Stimulated activated memory B cell treated with anti-CD40 and anti-IgM and Interleukin-4, amounts not matched to agents 10 μg/mL and 1 μg/mL and 100 μg/mL, for 72 hours (primary cell): ENCODE measurements at regions not wholly inside any gene's neighbourhood (a gene's known extent, or its start where the extent isn't known, plus 50 kb on each side); places are given as distances from the start of the nearest gene placed in this dataset.

Experiments
- ATAC-seq: fragments of 150-1000 bp; cut with Tn5 transposase; 2 replicates; pipeline ENCODE4 v1.10.0; 2021
- H3K27ac Mint-ChIP-seq: one replicate; pipeline ENCODE4 v1.8.0; 2022; ENCODE audit warnings: mild to moderate bottlenecking, mixed read lengths
- H3K27me3 Mint-ChIP-seq: one replicate; pipeline ENCODE4 v1.8.0; 2022; ENCODE audit warnings: mixed read lengths
- H3K36me3 Mint-ChIP-seq: one replicate; pipeline ENCODE4 v1.8.0; 2022; ENCODE audit warnings: mixed read lengths
- H3K4me1 Mint-ChIP-seq: one replicate; pipeline ENCODE4 v1.8.0; 2022; ENCODE audit warnings: mixed read lengths
- H3K4me3 Mint-ChIP-seq: one replicate; pipeline ENCODE4 v1.8.0; 2022; ENCODE audit warnings: mild to moderate bottlenecking, moderate library complexity, mixed read lengths
- H3K9me3 Mint-ChIP-seq: one replicate; pipeline ENCODE4 v1.8.0; 2022; ENCODE audit warnings: mixed read lengths

DNA sequence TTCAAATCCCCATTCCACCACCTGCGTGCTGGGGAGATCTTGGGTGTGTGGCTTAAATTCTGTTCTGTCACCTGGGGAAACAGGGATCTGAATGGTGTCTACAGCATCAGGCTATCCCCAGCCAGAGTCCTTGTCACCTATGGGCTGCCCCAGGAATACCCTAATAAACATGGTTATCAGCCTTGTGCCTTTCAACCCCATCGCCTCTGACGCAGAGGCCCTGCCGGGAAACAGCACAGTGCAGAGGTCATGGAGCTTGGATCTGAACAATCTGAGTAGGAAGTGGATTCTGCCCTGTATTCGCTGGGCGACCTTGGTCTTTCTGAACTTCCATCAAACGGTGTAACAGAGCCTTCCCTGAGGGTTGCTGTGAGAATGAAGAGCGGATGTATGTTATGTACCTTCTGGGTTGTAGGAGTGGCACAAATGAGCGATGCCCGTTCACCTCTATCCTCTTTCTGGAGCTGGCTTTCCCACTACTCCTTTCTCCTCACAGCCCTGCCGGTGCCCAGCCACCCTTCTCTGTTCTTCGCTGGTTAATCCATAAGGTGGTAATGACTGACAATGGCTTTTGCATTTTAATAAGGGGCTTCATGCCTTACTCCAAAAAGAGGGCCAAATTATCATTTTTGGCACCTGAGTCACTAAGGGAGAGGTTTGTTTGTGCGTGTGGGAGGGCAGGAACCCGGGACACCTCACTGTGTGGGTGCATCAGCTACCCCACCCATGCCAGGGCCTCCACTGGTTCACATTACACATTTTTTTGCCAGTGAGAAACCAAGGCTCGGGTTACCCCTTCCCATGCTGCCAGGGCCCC, 256.5 kb downstream of the MYCN start:
- ATAC-seq = no peak
- H3K4me1 Mint-ChIP-seq = no peaks in the 10 kb centered on the region
- H3K27me3 Mint-ChIP-seq = peaks cover 3% of the 10 kb centered on the region
- no peaks in the 10 kb centered on the region for H3K36me3 Mint-ChIP-seq
- H3K27ac Mint-ChIP-seq = no peak overlapping the region
- H3K4me3 Mint-ChIP-seq = no peak overlapping the region
- no peaks in the 10 kb centered on the region for H3K9me3 Mint-ChIP-seq

DNA sequence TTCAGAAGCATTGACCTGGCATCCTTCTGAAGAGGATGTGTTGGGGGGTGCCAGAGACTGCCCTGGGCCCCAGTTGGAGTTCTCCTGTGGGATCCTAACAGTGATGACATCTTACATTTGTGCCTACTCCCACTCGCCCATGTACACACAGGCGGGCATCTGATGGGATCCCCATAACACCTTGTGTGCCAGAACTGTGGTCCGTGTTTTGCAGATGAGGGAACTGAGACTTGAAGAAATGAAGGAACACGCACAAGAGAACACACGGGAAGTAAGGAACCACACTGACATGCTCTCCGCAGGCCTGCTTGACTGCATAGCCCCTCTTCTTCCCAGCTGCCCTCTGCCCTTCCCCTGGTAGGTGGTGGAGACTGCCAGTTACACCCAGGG, 255.3 kb downstream of the MYCN start:
- peaks cover 10% of the 10 kb centered on the region for H3K27me3 Mint-ChIP-seq
- no peak for ATAC-seq
- H3K4me3 Mint-ChIP-seq = no peak overlapping the region
- no peaks in the 10 kb centered on the region for H3K36me3 Mint-ChIP-seq
- H3K4me1 Mint-ChIP-seq = no peaks in the 10 kb centered on the region
- no peaks in the 10 kb centered on the region for H3K9me3 Mint-ChIP-seq
- H3K27ac Mint-ChIP-seq = no peak overlapping the region

DNA sequence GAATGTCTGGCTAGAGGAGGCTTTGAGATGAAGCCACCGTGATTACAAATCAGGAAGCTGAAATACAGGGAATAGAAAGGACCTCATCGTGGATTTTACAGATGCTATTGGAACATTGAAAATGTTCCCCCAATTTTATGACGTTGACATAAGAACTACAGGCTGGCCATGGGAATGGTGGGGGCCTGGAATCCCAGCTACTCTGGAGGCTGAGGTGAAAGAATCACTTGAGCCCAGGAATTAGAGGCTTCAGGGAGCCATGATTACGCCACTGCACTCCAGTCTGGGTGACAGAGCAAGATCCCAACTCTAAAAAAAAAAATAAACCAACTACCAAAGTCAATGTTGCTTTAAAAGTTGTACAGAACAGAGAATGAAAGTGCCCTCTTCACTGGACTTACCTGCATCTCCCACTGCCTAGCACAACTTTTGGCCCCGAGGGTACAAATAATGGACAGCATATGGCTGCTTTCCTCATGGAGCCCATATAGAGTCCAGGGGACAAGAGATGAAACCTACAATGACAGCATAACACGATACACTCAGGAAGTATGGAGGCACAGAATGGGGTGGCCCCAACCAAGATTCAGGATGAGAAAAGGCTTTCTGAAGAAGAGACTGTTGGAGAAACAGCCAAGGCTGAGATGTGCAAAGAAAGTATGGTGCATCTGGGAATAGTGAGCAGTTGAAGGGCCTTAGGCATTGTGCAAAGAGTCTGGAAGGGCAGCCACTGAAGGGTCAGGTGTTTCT, 254.8 kb downstream of the MYCN start:
- H3K9me3 Mint-ChIP-seq = no peaks in the 10 kb centered on the region
- ATAC-seq = no peak
- H3K4me1 Mint-ChIP-seq = no peaks in the 10 kb centered on the region
- no peaks in the 10 kb centered on the region for H3K36me3 Mint-ChIP-seq
- peaks cover 10% of the 10 kb centered on the region for H3K27me3 Mint-ChIP-seq
- no peak overlapping the region for H3K4me3 Mint-ChIP-seq
- no peak overlapping the region for H3K27ac Mint-ChIP-seq

DNA sequence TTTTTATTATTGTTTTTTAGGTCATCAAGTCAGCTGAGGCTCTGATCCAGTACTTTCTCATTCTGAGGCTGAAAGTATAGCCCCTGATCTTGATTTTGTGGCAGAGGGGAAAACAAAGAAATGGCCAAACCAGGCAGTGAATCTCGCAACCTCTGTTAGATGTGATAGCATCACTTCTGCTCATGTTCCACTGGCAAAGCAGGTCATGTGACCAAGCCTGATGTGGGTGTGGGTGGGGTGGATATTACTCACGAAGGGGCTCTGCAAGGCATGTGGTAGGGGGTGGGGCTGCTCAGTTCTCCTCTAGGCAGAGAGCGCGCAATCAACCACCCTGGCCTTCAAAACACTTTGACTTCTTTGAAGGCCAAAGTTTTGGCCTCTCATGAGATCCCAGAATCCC, 254.2 kb downstream of the MYCN start:
- no peak overlapping the region for H3K4me3 Mint-ChIP-seq
- no peaks in the 10 kb centered on the region for H3K4me1 Mint-ChIP-seq
- H3K27me3 Mint-ChIP-seq = peaks cover 10% of the 10 kb centered on the region
- no peak for ATAC-seq
- H3K9me3 Mint-ChIP-seq = no peaks in the 10 kb centered on the region
- H3K36me3 Mint-ChIP-seq = no peaks in the 10 kb centered on the region
- no peak overlapping the region for H3K27ac Mint-ChIP-seq

DNA sequence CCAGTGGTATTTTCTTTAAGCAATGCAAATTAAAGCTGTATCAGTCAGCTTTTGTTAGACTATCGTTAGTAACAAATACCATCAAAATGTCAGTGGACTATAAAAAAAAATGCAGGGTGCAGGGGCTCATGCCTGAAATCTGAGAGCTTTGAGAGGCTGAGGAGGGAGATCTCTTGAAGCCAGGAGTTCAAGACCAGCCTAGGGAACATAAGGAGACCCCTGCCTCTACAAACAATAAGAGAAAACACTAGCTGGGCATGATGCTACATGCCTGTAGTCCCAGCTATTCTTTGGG, 253.7 kb downstream of the MYCN start:
- ATAC-seq = no peak
- Mint-ChIP-seq H3K9me3 (no peaks in the 10 kb centered on the region), H3K4me1 (no peaks in the 10 kb centered on the region), H3K27me3 (peaks cover 10% of the 10 kb centered on the region), H3K4me3 (no peak overlapping the region), H3K27ac (no peak overlapping the region), H3K36me3 (no peaks in the 10 kb centered on the region)

DNA sequence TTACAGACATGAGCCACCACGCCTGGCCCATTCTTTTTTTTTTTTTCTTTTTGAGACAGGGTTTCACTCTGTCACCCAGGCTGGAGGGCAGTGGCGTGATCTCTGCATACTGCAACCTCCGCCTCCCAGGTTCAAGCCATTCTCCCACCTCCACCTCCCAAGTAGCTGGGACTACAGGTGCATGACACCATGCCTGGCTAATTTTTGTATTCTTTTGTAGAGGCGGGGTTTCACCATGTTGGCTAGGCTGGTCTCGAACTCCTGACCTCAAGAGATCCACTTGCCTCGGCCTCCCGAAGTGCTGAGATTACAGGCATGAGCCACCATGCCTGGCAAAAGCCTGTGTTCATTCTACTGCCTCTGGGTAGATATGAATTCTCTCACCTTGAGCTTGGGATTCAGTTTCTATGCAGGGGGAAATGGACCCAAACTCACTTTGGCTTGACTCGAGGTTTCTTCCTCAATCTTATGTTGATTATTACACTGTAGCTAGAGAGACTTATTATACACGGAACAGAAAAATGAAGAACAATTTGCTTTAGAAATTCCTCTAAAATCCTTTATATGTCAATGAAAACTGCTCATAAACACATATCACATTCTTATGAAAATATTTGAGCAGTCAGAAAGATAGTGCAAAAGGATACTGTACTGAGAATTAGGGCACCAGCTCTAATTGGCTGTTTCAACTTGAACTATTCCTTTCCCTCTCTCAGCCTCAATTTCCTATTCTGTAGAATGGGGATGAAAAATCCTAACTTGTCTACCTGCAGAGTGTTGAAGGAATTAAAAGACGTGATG, 252.3 kb downstream of the MYCN start:
- H3K36me3 Mint-ChIP-seq = no peaks in the 10 kb centered on the region
- no peak overlapping the region for H3K27ac Mint-ChIP-seq
- H3K4me1 Mint-ChIP-seq = no peaks in the 10 kb centered on the region
- H3K4me3 Mint-ChIP-seq = no peak overlapping the region
- peaks cover 10% of the 10 kb centered on the region for H3K27me3 Mint-ChIP-seq
- no peaks in the 10 kb centered on the region for H3K9me3 Mint-ChIP-seq
- no peak for ATAC-seq

DNA sequence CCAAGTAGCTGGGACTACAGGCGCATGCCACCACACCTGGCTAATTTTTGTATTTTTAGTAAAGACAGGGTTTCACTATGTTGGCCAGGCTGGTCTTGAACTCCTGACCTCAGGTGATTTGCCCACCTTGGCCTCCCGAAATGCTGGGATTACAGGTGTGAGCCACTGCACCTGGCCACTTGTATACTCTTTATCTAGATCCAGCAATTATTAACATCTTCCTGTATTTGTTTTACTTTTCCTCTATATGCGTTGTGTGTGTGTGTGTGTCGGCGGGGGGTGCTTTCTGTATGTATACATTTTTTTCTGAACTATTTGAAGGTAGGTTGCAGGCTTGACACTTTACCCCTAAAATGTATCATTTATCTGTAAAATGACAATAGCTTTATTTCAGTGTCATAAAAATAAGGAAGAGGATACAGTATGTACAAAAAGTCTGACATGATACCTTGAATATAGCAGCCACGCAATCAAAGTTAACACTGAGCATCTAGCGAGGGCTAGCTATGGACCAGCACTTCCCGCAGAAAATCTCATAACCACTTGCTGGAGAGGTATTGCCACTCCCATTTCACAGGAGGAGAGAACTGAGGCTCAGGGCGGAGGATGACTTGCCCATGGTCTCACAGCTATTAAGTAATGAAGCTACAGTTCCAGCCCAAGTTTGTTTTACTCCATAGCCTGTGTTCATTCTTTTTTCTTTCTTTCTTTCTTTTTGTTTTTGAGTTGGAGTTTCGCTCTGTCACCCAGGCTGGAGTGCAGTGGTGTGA, 251.3 kb downstream of the MYCN start:
- Mint-ChIP-seq H3K4me3 (no peak overlapping the region), H3K4me1 (no peaks in the 10 kb centered on the region), H3K27ac (no peak overlapping the region), H3K27me3 (peaks cover 10% of the 10 kb centered on the region), H3K9me3 (no peaks in the 10 kb centered on the region), H3K36me3 (no peaks in the 10 kb centered on the region)
- no peak for ATAC-seq

DNA sequence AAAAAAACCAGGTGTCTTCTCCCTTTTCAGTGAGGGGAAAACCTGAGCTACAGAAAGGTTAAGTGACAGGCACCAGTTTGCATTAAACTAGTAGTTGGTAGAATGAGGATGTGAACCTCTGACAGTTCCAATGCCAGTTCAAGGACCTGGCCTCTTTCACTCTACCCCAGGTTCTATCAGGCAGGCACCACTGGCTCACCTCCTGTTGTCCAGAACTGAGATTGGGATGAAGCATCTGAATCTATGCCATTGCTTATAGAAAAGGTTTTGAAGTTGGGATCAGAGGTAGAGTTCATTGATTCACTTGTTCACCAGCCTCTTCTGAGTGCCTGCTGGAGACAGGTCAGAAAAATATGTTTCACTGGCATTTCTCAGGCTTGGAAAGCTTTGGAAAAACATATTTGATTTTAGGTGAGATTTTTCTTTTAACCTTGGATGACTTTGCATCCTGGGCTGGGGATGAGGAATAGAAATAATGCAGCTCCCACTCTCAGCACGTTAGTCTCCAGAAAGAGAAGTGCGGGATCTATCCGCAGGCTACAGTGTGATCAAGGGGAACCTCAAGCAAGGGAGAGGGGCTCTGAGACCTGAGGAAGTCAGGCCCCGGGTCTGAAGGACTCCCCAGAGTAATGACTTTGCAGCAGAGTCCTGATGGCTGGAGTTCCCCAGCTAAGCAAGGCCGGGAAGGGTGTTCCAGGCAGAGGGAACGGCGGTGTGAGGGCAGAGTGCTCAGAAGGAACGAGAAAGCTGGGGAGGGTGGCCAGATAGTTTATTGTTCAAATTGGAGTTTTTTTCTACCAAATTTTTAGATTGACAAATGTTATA, 250.3 kb downstream of the MYCN start:
- Mint-ChIP-seq H3K9me3 (no peaks in the 10 kb centered on the region), H3K27me3 (peaks cover 10% of the 10 kb centered on the region), H3K4me3 (no peak overlapping the region), H3K27ac (no peak overlapping the region), H3K4me1 (no peaks in the 10 kb centered on the region), H3K36me3 (no peaks in the 10 kb centered on the region)
- no peak for ATAC-seq

DNA sequence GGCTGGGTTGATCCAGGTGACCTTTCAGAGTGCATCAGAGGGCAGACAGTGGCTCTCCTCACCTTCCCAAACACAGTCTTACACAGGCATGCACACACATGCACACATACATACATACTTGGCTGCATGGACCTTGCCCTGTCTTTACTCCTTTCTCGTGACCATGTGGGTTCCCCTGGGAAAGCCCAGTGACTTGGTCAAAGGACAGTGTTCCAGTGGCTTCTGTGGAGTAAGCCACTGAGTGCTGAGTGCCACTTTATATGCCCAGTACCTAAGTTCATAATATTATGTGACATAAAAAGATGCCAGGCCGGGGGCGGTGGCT, 249.4 kb downstream of the MYCN start:
- Mint-ChIP-seq H3K4me1 (no peaks in the 10 kb centered on the region), H3K9me3 (no peaks in the 10 kb centered on the region), H3K4me3 (no peak overlapping the region), H3K27ac (no peak overlapping the region), H3K27me3 (peaks cover 10% of the 10 kb centered on the region), H3K36me3 (no peaks in the 10 kb centered on the region)
- peak; percentile 7 for ATAC-seq

DNA sequence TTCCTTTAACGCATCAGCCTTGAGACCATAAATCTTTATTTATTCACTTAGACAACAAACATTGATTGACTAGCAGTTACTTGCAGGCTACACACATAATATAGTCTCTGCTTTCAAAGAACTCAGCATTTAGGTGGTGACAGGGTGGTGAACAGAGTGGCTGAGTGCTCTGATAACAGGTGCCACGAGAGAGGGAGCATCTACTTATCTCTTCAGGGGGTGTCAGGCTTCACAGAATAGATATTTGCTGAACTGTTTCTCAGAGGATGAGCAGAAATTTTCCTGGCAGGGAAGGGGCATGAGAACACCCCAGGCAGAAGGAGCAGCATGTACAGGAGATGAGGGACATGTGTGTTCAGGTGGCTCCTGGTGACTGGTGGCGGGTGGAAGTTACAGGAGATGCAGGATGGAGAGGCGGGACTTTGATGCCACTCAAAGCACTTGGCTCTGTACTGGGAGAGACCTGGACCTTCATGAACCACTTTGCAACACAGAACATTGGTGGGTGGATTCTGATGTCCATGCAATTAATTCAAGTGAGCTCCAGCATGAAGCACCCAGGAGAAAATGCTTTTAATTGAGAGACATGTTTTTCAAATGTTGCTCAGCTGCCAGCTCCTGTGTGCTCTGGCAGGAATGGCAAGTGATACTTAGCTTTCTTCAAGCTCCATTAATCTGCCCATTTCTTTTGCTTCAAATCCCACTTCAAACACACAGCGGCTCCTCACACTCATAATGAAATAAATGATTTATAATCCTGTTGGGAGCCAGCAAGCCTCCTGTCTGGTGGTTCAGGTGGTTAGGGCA, 248.9 kb downstream of the MYCN start:
- H3K4me3 Mint-ChIP-seq = no peak overlapping the region
- peaks cover 10% of the 10 kb centered on the region for H3K27me3 Mint-ChIP-seq
- H3K27ac Mint-ChIP-seq = no peak overlapping the region
- no peaks in the 10 kb centered on the region for H3K36me3 Mint-ChIP-seq
- peak; percentile 9 for ATAC-seq
- H3K9me3 Mint-ChIP-seq = no peaks in the 10 kb centered on the region
- H3K4me1 Mint-ChIP-seq = no peaks in the 10 kb centered on the region

DNA sequence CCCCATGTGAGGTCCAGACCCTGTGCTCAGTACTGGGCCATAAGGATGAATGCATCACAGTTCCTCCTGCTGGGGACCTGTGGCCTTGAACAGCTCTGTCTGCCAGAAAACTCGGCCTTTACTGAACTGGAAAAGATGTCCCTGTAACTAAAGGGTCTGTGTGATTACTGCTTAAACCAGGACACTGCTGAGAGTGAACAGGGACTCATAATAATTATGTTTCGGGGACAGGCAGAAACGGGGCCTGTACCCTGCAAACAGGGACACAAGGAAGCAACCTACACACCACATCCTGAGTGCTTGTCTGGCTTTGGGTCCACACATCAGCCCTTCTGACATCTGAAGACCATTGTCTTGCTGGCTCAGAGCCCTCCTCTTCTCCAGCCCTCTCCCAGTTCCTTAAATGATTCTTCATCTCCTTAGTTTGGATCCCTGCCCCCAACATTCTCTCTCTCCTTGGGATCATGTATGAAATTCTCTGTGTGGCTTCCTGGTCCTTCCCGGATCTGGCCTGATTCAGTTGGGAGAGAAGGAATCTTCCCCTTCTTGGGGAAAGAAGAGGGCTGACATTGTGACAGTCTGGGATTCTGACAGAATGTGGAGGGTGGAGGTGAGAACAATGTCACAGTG, 248.0 kb downstream of the MYCN start:
- no peak overlapping the region for H3K27ac Mint-ChIP-seq
- H3K4me3 Mint-ChIP-seq = no peak overlapping the region
- no peaks in the 10 kb centered on the region for H3K4me1 Mint-ChIP-seq
- ATAC-seq = no peak
- no peaks in the 10 kb centered on the region for H3K36me3 Mint-ChIP-seq
- H3K27me3 Mint-ChIP-seq = peaks cover 10% of the 10 kb centered on the region
- no peaks in the 10 kb centered on the region for H3K9me3 Mint-ChIP-seq

DNA sequence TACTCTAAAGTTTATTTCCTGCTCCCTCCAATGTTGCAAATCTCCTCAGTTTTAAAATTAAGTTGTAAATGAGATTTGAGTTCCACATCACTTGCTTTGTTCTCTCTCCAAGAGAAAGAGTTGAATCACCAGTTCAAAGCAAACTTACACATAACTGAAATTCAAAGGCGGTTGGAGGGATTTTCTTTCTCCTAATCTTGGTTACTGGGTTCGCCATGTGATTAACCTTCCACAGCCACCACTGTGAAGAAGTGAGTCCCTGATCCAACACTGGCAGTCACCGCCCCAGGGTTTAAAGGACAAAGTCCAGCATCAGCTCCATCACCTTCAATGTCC, 247.1 kb downstream of the MYCN start:
- no peaks in the 10 kb centered on the region for H3K36me3 Mint-ChIP-seq
- H3K4me1 Mint-ChIP-seq = no peaks in the 10 kb centered on the region
- ATAC-seq = no peak
- H3K9me3 Mint-ChIP-seq = no peaks in the 10 kb centered on the region
- H3K4me3 Mint-ChIP-seq = no peak overlapping the region
- H3K27ac Mint-ChIP-seq = no peak overlapping the region
- peaks cover 10% of the 10 kb centered on the region for H3K27me3 Mint-ChIP-seq

DNA sequence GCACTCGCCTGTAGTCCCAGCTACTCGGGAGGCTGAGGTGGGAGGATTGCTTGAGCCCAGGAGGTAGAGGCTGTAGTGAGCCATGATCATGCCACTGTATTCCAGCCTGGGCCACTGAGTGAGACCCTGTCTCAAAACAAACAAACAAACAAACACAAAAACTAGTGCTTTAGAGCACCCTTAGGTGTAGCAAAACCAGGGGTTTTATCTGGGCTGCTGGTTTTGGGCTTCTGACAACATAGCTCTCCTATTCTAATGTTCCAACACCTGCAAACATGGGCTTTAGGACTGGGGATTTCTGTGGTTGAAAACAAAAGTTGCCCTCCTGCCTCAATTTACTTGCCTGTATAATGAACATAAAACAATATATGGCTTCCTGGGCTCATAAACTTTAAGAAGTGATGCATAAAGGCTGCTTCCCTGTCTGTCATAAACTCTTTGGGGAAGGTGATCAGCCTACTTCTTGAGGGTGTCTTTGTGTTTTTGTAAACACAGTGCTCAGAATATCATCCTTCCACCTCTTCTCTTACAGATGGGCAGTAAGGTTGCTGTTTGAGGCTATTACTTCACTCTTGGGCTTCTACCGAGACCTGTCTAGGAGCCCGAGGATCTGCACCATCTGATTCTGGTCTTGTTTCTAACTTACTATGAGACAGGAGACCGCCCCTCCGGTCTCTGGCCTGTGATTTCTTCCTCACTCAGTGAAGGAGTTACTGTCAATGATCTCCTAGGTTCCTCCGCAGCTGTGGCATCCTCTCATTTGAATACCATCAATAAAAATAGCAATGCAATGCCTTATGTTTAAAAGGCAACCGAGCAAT, 246.5 kb downstream of the MYCN start:
- Mint-ChIP-seq H3K9me3 (no peaks in the 10 kb centered on the region), H3K4me3 (no peak overlapping the region), H3K36me3 (no peaks in the 10 kb centered on the region), H3K27me3 (peaks cover 8% of the 10 kb centered on the region), H3K27ac (no peak overlapping the region), H3K4me1 (no peaks in the 10 kb centered on the region)
- no peak for ATAC-seq
